H1 (cell line): ENCODE measurements at regions not wholly inside any gene's neighbourhood (a gene's known extent, or its start where the extent isn't known, plus 50 kb on each side); places are given as distances from the start of the nearest gene placed in this dataset.

Source experiments
- CTCF ChIA-PET: fragments of 300-600 bp; sonication (Branson Sonifier 250); formaldehyde crosslinking; loops from one replicate; lab custom pipeline; 2021; ENCODE audit not compliant: partially characterized antibody; lab: Charles Lee
- POLR2A ChIA-PET: fragments of 300-600 bp; sonication (Branson Sonifier 250); formaldehyde crosslinking; loops from one replicate; lab custom pipeline; 2021; ENCODE audit warnings: inconsistent platforms; ENCODE audit not compliant: partially characterized antibody; lab: Charles Lee
- DNase-seq, 2 experiments: peaks; one replicate each; pipeline versions ENCODE4 v3.0.0 to v3.0.0-alpha.2; 2010 to 2022; ENCODE audit warnings: low spot score in 2 of 2, low read depth in 1 of 2, mixed read lengths in 1 of 2
- FAIRE-seq: peaks from 2 replicates; lab custom pipeline; 2011; peaks lifted over from hg19 to GRCh38; lab: Jason Lieb, UNC
- H2AFZ ChIP-seq: 2 replicates; pipeline ENCODE4 v1.8.1; 2012; ENCODE audit warnings: low read length, inconsistent platforms
- H2AK5ac ChIP-seq: 2 replicates; pipeline ENCODE4 v1.6.1; 2013; ENCODE audit warnings: low read depth, low read length
- H2BK120ac ChIP-seq: replicated peaks from 2 replicates; pipeline ENCODE3; 2013; ENCODE audit warnings: low read depth, low read length, inconsistent platforms
- H2BK12ac ChIP-seq: 2 replicates; pipeline ENCODE4 v1.6.1; 2013; ENCODE audit warnings: low read depth, low read length
- H2BK15ac ChIP-seq: 2 replicates; pipeline ENCODE4 v1.6.1; 2013; ENCODE audit warnings: low read length
- H2BK20ac ChIP-seq: 2 replicates; pipeline ENCODE4 v1.6.1; 2013; ENCODE audit warnings: low read length
- H2BK5ac ChIP-seq: 2 replicates; pipeline ENCODE4 v1.6.1; 2013; ENCODE audit warnings: low read depth, low read length
- H3K14ac ChIP-seq: 2 replicates; pipeline ENCODE4 v1.6.1; 2013; ENCODE audit warnings: inconsistent platforms; ENCODE audit not compliant: insufficient read length
- H3K18ac ChIP-seq: 2 replicates; pipeline ENCODE4 v1.6.1; 2013; ENCODE audit warnings: low read length; ENCODE audit errors: extremely low read depth
- H3K23ac ChIP-seq: 2 replicates; pipeline ENCODE4 v1.6.1; 2013; ENCODE audit warnings: inconsistent platforms; ENCODE audit not compliant: insufficient read length
- H3K23me2 ChIP-seq: 2 replicates; pipeline ENCODE4 v1.6.1; 2013; ENCODE audit warnings: low read depth, low read length
- H3K27ac ChIP-seq: 2 replicates; pipeline ENCODE4 v1.6.1; 2011; ENCODE audit warnings: low read depth, low read length, inconsistent platforms
- H3K27me3 ChIP-seq, 4 experiments: replicated peaks in 1 of 4; 1 replicate in 1 of 4; 2 replicates in 3 of 4; pipeline versions ENCODE4 v1.6.1 to v1.8.1; 2011 to 2013; ENCODE audit warnings: low read length in 3 of 4, mild to moderate bottlenecking in 3 of 4, inconsistent platforms in 2 of 4, mixed read lengths in 2 of 4, moderate library complexity in 1 of 4; ENCODE audit not compliant: control insufficient read depth in 3 of 4, insufficient read depth in 3 of 4; ENCODE audit errors: extremely low read depth in 1 of 4
- H3K36me3 ChIP-seq, 4 experiments: 2 replicates each; pipeline versions ENCODE4 v1.6.1 to v1.8.1; 2011 to 2013; ENCODE audit warnings: mild to moderate bottlenecking in 4 of 4, low read length in 3 of 4, moderate library complexity in 2 of 4, control low read depth in 1 of 4, inconsistent platforms in 1 of 4; ENCODE audit not compliant: insufficient read depth in 4 of 4, control insufficient read depth in 2 of 4
- H3K4ac ChIP-seq: replicated peaks from 2 replicates; pipeline ENCODE3; 2013; ENCODE audit warnings: low read length, low read depth, mixed read lengths, inconsistent platforms; ENCODE audit not compliant: insufficient read length
- H3K4me1 ChIP-seq, 4 experiments: replicated peaks in 1 of 4; 1 replicate in 1 of 4; 2 replicates in 3 of 4; pipeline versions ENCODE4 v1.6.1 to v1.8.1; 2011 to 2013; ENCODE audit warnings: low read length in 3 of 4, inconsistent platforms in 2 of 4, mixed read lengths in 1 of 4; ENCODE audit not compliant: insufficient read depth in 4 of 4, control insufficient read depth in 3 of 4
- H3K4me2 ChIP-seq, 2 experiments: 2 replicates each; pipeline versions ENCODE4 v1.6.1 to v1.8.1; 2011 to 2013; ENCODE audit warnings: low read depth in 2 of 2, low read length in 2 of 2, control low read depth in 1 of 2, inconsistent platforms in 1 of 2, mild to moderate bottlenecking in 1 of 2; ENCODE audit not compliant: insufficient read depth in 1 of 2
- H3K4me3 ChIP-seq, 4 experiments: fragments of 200-600, 300-600 bp in 1 of 4; sonication (generic), shearing (Covaris generic), sonication (Bioruptor Twin) in 1 of 4; 2 replicates each; pipeline versions ENCODE4 v1.5.1 to v1.8.1; 2011 to 2016; ENCODE audit warnings: low read length in 4 of 4, low read depth in 3 of 4, control low read depth in 2 of 4, inconsistent platforms in 2 of 4, mild to moderate bottlenecking in 2 of 4, mixed read lengths in 1 of 4, moderate library complexity in 1 of 4; ENCODE audit not compliant: insufficient read depth in 2 of 4; ENCODE audit errors: extremely low read depth in 1 of 4
- H3K56ac ChIP-seq: replicated peaks from 2 replicates; pipeline ENCODE3; 2013; ENCODE audit warnings: low read depth, mild to moderate bottlenecking, mixed read lengths, low read length, inconsistent platforms; ENCODE audit not compliant: insufficient read length
- H3K79me1 ChIP-seq: 2 replicates; pipeline ENCODE4 v1.6.1; 2013; ENCODE audit warnings: low read depth, low read length, control low read depth
- H3K79me2 ChIP-seq, 2 experiments: 2 replicates each; pipeline versions ENCODE4 v1.6.1 to v1.8.1; 2012 to 2013; ENCODE audit warnings: low read length in 2 of 2, mild to moderate bottlenecking in 2 of 2, inconsistent platforms in 1 of 2; ENCODE audit not compliant: insufficient read depth in 2 of 2, control insufficient read depth in 1 of 2
- H3K9ac ChIP-seq, 4 experiments: replicated peaks in 1 of 4; 1 replicate in 1 of 4; 2 replicates in 3 of 4; pipeline versions ENCODE4 v1.6.1 to v1.8.1; 2011 to 2013; ENCODE audit warnings: low read depth in 3 of 4, low read length in 3 of 4, control low read depth in 2 of 4, mild to moderate bottlenecking in 2 of 4, moderate library complexity in 2 of 4, inconsistent platforms in 1 of 4; ENCODE audit errors: extremely low read depth in 1 of 4
- H3K9me3 ChIP-seq, 2 experiments: 2 replicates each; pipeline versions ENCODE4 v1.6.1 to v1.8.1; 2012 to 2013; ENCODE audit warnings: mild to moderate bottlenecking in 2 of 2, moderate library complexity in 2 of 2, control low read depth in 1 of 2, inconsistent platforms in 1 of 2, low read depth in 1 of 2, low read length in 1 of 2, mixed read lengths in 1 of 2; ENCODE audit not compliant: insufficient read depth in 2 of 2
- H4K20me1 ChIP-seq, 2 experiments: replicated peaks in 1 of 2; 2 replicates each; pipeline versions ENCODE3 to v1.8.1; 2011 to 2013; ENCODE audit warnings: inconsistent platforms in 2 of 2, low read length in 2 of 2, mild to moderate bottlenecking in 1 of 2; ENCODE audit not compliant: insufficient read depth in 2 of 2, control insufficient read depth in 1 of 2
- H4K5ac ChIP-seq: 2 replicates; pipeline ENCODE4 v1.6.1; 2013; ENCODE audit warnings: low read length, low read depth, mixed read lengths, inconsistent platforms; ENCODE audit not compliant: insufficient read length
- H4K8ac ChIP-seq: 2 replicates; pipeline ENCODE4 v1.8.0; 2013; ENCODE audit warnings: mild to moderate bottlenecking, moderate library complexity, low read length, inconsistent platforms; ENCODE audit not compliant: insufficient read depth; ENCODE audit errors: extremely low read depth
- H4K91ac ChIP-seq: replicated peaks from 2 replicates; pipeline ENCODE3; 2013; ENCODE audit warnings: low read length, mixed read lengths, inconsistent platforms; ENCODE audit not compliant: insufficient read length
- ATF2 ChIP-seq: IDR thresholded peaks from 2 replicates; pipeline ENCODE4 v1.6.1; 2012; ENCODE audit warnings: low read length, inconsistent platforms
- BACH1 ChIP-seq: IDR thresholded peaks from 2 replicates; pipeline ENCODE4 v1.6.1; 2012; ENCODE audit warnings: low read length, improper control_type of control experiment
- BCL11A ChIP-seq, 2 experiments: IDR thresholded peaks; one replicate each; pipeline ENCODE4 v1.6.1; 2011; ENCODE audit warnings: low read depth in 2 of 2, low read length in 2 of 2, mild to moderate bottlenecking in 2 of 2
- CHD2 ChIP-seq: IDR thresholded peaks from 2 replicates; pipeline ENCODE4 v1.6.1; 2012; ENCODE audit warnings: low read length, improper control_type of control experiment
- HDAC2 ChIP-seq, 2 experiments: fragments of 300-600 bp in 1 of 2; sonication (generic) in 1 of 2; IDR thresholded peaks; 2 replicates each; pipeline ENCODE4 v1.6.1; 2011 to 2012; ENCODE audit warnings: low read depth in 2 of 2, low read length in 2 of 2, mild to moderate bottlenecking in 2 of 2, moderate library complexity in 2 of 2, borderline replicate concordance in 1 of 2, inconsistent platforms in 1 of 2
- POLR2A ChIP-seq, 2 experiments: IDR thresholded peaks; 1 replicate in 1 of 2; 2 replicates in 1 of 2; pipeline ENCODE4 v1.6.1; 2011; ENCODE audit warnings: low read depth in 2 of 2, low read length in 2 of 2, mild to moderate bottlenecking in 2 of 2; ENCODE audit errors: control extremely low read depth in 1 of 2
- RAD21 ChIP-seq, 2 experiments: IDR thresholded peaks in 1 of 2; conservative IDR thresholded peaks in 1 of 2; 2 replicates each; pipeline ENCODE4 v1.6.1; 2011; ENCODE audit warnings: low read depth in 2 of 2, low read length in 2 of 2, improper control_type of control experiment in 1 of 2, inconsistent platforms in 1 of 2, mild to moderate bottlenecking in 1 of 2, moderate library complexity in 1 of 2
- SRF ChIP-seq: IDR thresholded peaks from 2 replicates; pipeline ENCODE4 v1.6.1; 2011; ENCODE audit warnings: mild to moderate bottlenecking, low read depth, low read length, moderate library complexity
- TAF1 ChIP-seq: IDR thresholded peaks from 2 replicates; pipeline ENCODE4 v1.6.1; 2011; ENCODE audit warnings: mild to moderate bottlenecking, low read depth, low read length
- TBP ChIP-seq: IDR thresholded peaks from 2 replicates; pipeline ENCODE4 v1.6.1; 2011; ENCODE audit warnings: low read depth, low read length, improper control_type of control experiment
- YY1 ChIP-seq: IDR thresholded peaks from 2 replicates; pipeline ENCODE4 v1.6.1; 2011; ENCODE audit warnings: low read depth, mild to moderate bottlenecking, low read length
- ZNF274 ChIP-seq: IDR thresholded peaks from 2 replicates; pipeline ENCODE4 v1.7.0; 2012; ENCODE audit warnings: low read length, borderline replicate concordance; ENCODE audit errors: extremely low read depth
- WGBS, 2 experiments: shearing (Covaris generic) in 1 of 2; methylation state at CpG; one replicate each; pipeline versions ENCODE4 v1.1.6 to v1.1.7; 2013 to 2015; ENCODE audit warnings: low lambda C conversion rate in 2 of 2, mixed read lengths in 2 of 2, inconsistent platforms in 1 of 2, low coverage in 1 of 2, missing lambda C conversion rate in 1 of 2; ENCODE audit not compliant: insufficient replicate concordance in 2 of 2, insufficient coverage in 1 of 2, insufficient read length in 1 of 2; ENCODE audit errors: extremely low coverage in 1 of 2, missing lambda C conversion rate in 1 of 2; 5-methylcytosine and 5-hydroxymethylcytosine counted together

- H2BK5ac ChIP-seq, result no peak overlapping the region
- no peak overlapping the region for H3K4ac ChIP-seq
- no peak overlapping the region for H3K27ac ChIP-seq
- no peak overlapping the region for H3K18ac ChIP-seq
- no peak overlapping the region for H2BK15ac ChIP-seq
- H2BK120ac ChIP-seq, result no peak overlapping the region
- H2AFZ ChIP-seq, result no peak overlapping the region
- H3K27me3 ChIP-seq, result no peaks in the 10 kb centered on the region
- no peak for FAIRE-seq
- no peak overlapping the region for H4K91ac ChIP-seq
- no peak for DNase-seq
- no peaks in the 10 kb centered on the region for H4K20me1 ChIP-seq
- no peaks in the 10 kb centered on the region for H3K9me3 ChIP-seq
- H3K79me2 ChIP-seq, result no peaks in the 10 kb centered on the region
- no peak overlapping the region for H3K14ac ChIP-seq
- no peak overlapping the region for H2BK20ac ChIP-seq
- H3K23ac ChIP-seq, result no peak overlapping the region
- H3K23me2 ChIP-seq, result no peaks in the 10 kb centered on the region
- TF ChIP-seq ZNF274 (no peak), CHD2 (no peak), RAD21 (IDR thresholded peaks at IDR 0.05 in 1 of 2, conservative IDR thresholded peaks at IDR 0.05 in 1 of 2; ENCODE audit: low read depth in 2 of 2, low read length in 2 of 2) (no peak), POLR2A (IDR thresholded peaks at IDR 0.05; ENCODE audit: control extremely low read depth in 1 of 2, low read depth in 2 of 2, low read length in 2 of 2) (no peak), BCL11A (IDR thresholded peaks at IDR 0.05; ENCODE audit: low read depth in 2 of 2, low read length in 2 of 2) (no peak), SRF (no peak), HDAC2 (IDR thresholded peaks at IDR 0.05; ENCODE audit: borderline replicate concordance in 1 of 2, low read depth in 2 of 2, low read length in 2 of 2) (no peak), ATF2 (no peak), TBP (no peak), BACH1 (no peak), TAF1 (no peak), YY1 (no peak)
- H2AK5ac ChIP-seq, result no peak overlapping the region
- ChIA-PET CTCF (interaction anchor here (0.7 to 1.2 kb wide), 3 partner anchors 46 to 195 kb away, joined by 3 read pairs; no protein-coding TSS in a partner anchor), POLR2A (no interaction called here)
- H3K4me1 ChIP-seq, result no peaks in the 10 kb centered on the region
- no peak overlapping the region for H4K8ac ChIP-seq
- H3K79me1 ChIP-seq, result no peaks in the 10 kb centered on the region
- no peaks in the 10 kb centered on the region for H3K36me3 ChIP-seq
- H3K56ac ChIP-seq, result no peak overlapping the region
- no peak overlapping the region for H4K5ac ChIP-seq
- no peak overlapping the region for H2BK12ac ChIP-seq
- H3K9ac ChIP-seq, result no peak overlapping the region
- no peak overlapping the region for H3K4me2 ChIP-seq
- 87% methylated on average over 6 of the region's 6 CpGs; no CpG with 5 or more reads in 1 of the 2 experiments for whole genome bisulfite sequencing, 2 experiments
- no peak overlapping the region for H3K4me3 ChIP-seq
These were observed 249.6 kb upstream of the USP25 start for GRCh38 chr21:15480160-15480559.
